ENCODE measurements at regions not wholly inside any gene's neighbourhood (a gene's known extent, or its start where the extent isn't known, plus 50 kb on each side); places are given as distances from the start of the nearest gene placed in this dataset.
A peak's percentile ranks its signal among the peaks of the same experiment; 100 is the strongest.

- TF ChIP-seq GTF2F1 (IDR thresholded peaks at IDR 0.05; ENCODE audit: borderline replicate concordance, low read depth, low read length) = no peak
Measured at GRCh38 chr7:53993224-53993623, 549.0 kb upstream of the VSTM2A start (continued).

- no peak overlapping the region for H2BK12ac ChIP-seq (ENCODE audit: low read depth, low read length)
- no peak overlapping the region for H3K18ac ChIP-seq (ENCODE audit: extremely low read depth, low read length)
- H4K91ac ChIP-seq (replicated peaks; ENCODE audit: insufficient read length, low read length) = no peak overlapping the region
- no peak overlapping the region for H3K4me2 ChIP-seq (ENCODE audit: insufficient read depth in 1 of 2, low read depth in 2 of 2, low read length in 2 of 2)
- H2BK5ac ChIP-seq (ENCODE audit: low read depth, low read length) = no peak overlapping the region
- no peak overlapping the region for H3K9ac ChIP-seq (replicated peaks in 1 of 4; ENCODE audit: extremely low read depth in 1 of 4, low read depth in 3 of 4, low read length in 3 of 4)
- no peak overlapping the region for H2BK15ac ChIP-seq (ENCODE audit: low read length)
- whole genome bisulfite sequencing, 2 experiments (ENCODE audit: extremely low coverage in 1 of 2, insufficient coverage in 1 of 2, insufficient read length in 1 of 2, insufficient replicate concordance in 2 of 2, low coverage in 1 of 2, low lambda C conversion rate in 2 of 2, missing lambda C conversion rate in 1 of 2) = 96% methylated on average over 1 of the region's 1 CpG; no CpG with 5 or more reads in 1 of the 2 experiments
- H4K5ac ChIP-seq (ENCODE audit: insufficient read length, low read depth, low read length) = no peak overlapping the region
- no peak for FAIRE-seq
- no peaks in the 10 kb centered on the region for H3K36me3 ChIP-seq (ENCODE audit: control insufficient read depth in 2 of 4, insufficient read depth in 4 of 4, low read length in 3 of 4)
- no peak overlapping the region for H2BK120ac ChIP-seq (replicated peaks; ENCODE audit: low read depth, low read length)
- no peaks in the 10 kb centered on the region for H3K79me1 ChIP-seq (ENCODE audit: low read depth, low read length)
- H4K20me1 ChIP-seq (replicated peaks in 1 of 2; ENCODE audit: control insufficient read depth in 1 of 2, insufficient read depth in 2 of 2, low read length in 2 of 2) = no peaks in the 10 kb centered on the region
- no peaks in the 10 kb centered on the region for H3K9me3 ChIP-seq (ENCODE audit: insufficient read depth in 2 of 2, low read depth in 1 of 2, low read length in 1 of 2)
- H3K23me2 ChIP-seq (ENCODE audit: low read depth, low read length) = no peaks in the 10 kb centered on the region
- no peak overlapping the region for H3K4ac ChIP-seq (replicated peaks; ENCODE audit: insufficient read length, low read depth, low read length)
- DNase-seq (ENCODE audit: low read depth in 1 of 2, low spot score in 2 of 2) = no peak
- H3K4me1 ChIP-seq (replicated peaks in 1 of 4; ENCODE audit: control insufficient read depth in 3 of 4, insufficient read depth in 4 of 4, low read length in 3 of 4) = 0 out of 7 replicates have a peak, but pooled peaks cover 0 to 3% (median 0%) of the 10 kb centered on the region in 4 experiments
- H3K14ac ChIP-seq (ENCODE audit: insufficient read length) = no peak overlapping the region
- ChIA-PET CTCF (ENCODE audit: partially characterized antibody) (no interaction called here), POLR2A (ENCODE audit: partially characterized antibody) (no interaction called here)
- H3K23ac ChIP-seq (ENCODE audit: insufficient read length) = no peak overlapping the region
- peak overlapping the region; percentile 58; the same call in 1 of the 2 replicates for H2AFZ ChIP-seq (ENCODE audit: low read length)
- H2BK20ac ChIP-seq (ENCODE audit: low read length) = no peak overlapping the region
- H3K27me3 ChIP-seq (replicated peaks in 1 of 4; ENCODE audit: control insufficient read depth in 3 of 4, extremely low read depth in 1 of 4, insufficient read depth in 3 of 4, low read length in 3 of 4) = no peaks in the 10 kb centered on the region
- no peak for TF ChIP-seq POLR2A (IDR thresholded peaks at IDR 0.05; ENCODE audit: control extremely low read depth in 1 of 2, low read depth in 2 of 2, low read length in 2 of 2)
- TF ChIP-seq TCF12 (IDR thresholded peaks at IDR 0.05; ENCODE audit: low read depth, low read length) = no peak
- TF ChIP-seq BACH1 (IDR thresholded peaks at IDR 0.05; ENCODE audit: low read length) = no peak
- TF ChIP-seq ZNF274 (IDR thresholded peaks at IDR 0.05; ENCODE audit: borderline replicate concordance, extremely low read depth, low read length) = no peak
- no peak for TF ChIP-seq HDAC6 (IDR thresholded peaks at IDR 0.05; ENCODE audit: low read depth, low read length)
- TF ChIP-seq CTCF (IDR thresholded peaks at IDR 0.05; ENCODE audit: control extremely low read depth in 1 of 3, insufficient read depth in 1 of 3, low read depth in 1 of 3, low read length in 3 of 3) = no peak
- TF ChIP-seq POU5F1 (IDR thresholded peaks at IDR 0.05; ENCODE audit: low read depth, low read length) = no peak
- no peak for TF ChIP-seq RAD21 (IDR thresholded peaks at IDR 0.05 in 1 of 2, conservative IDR thresholded peaks at IDR 0.05 in 1 of 2; ENCODE audit: low read depth in 2 of 2, low read length in 2 of 2)
- TF ChIP-seq CHD1 (IDR thresholded peaks at IDR 0.05; ENCODE audit: low read depth, low read length) = no peak
- no peak overlapping the region for H2AK5ac ChIP-seq (ENCODE audit: low read depth, low read length)
- no peaks in the 10 kb centered on the region for H3K79me2 ChIP-seq (ENCODE audit: control insufficient read depth in 1 of 2, insufficient read depth in 2 of 2, low read length in 2 of 2)
- no peak overlapping the region for H4K8ac ChIP-seq (ENCODE audit: extremely low read depth, insufficient read depth, low read length)
- H3K56ac ChIP-seq (replicated peaks; ENCODE audit: insufficient read length, low read depth, low read length) = no peak overlapping the region
- H3K27ac ChIP-seq (ENCODE audit: low read depth, low read length) = no peak overlapping the region
- H3K4me3 ChIP-seq (ENCODE audit: extremely low read depth in 1 of 4, insufficient read depth in 2 of 4, low read depth in 3 of 4, low read length in 4 of 4) = no peak overlapping the region
Measured at GRCh38 chr7:53996876-53997275, 545.3 kb upstream of the VSTM2A start.

Data from H1 (cell line).